H9 (cell line): ENCODE measurements at regions not wholly inside any gene's neighbourhood (a gene's known extent, or its start where the extent isn't known, plus 50 kb on each side); places are given as distances from the start of the nearest gene placed in this dataset.

Experiments used
- DNase-seq: peaks from one replicate; pipeline ENCODE4 v3.0.0-alpha.2; 2017
- H2AFZ ChIP-seq: one replicate; pipeline ENCODE4 v1.6.1; 2013; ENCODE audit warnings: mild to moderate bottlenecking, low read length, control low read depth, moderate library complexity
- H2AK5ac ChIP-seq: 2 replicates; pipeline ENCODE4 v1.6.1; 2013; ENCODE audit warnings: low read length, control low read depth, mixed read lengths; ENCODE audit not compliant: insufficient read length
- H2BK120ac ChIP-seq: one replicate; pipeline ENCODE4 v1.6.1; 2013; ENCODE audit warnings: low read depth, mild to moderate bottlenecking, low read length, control low read depth, inconsistent platforms; ENCODE audit not compliant: poor library complexity, severe bottlenecking
- H2BK12ac ChIP-seq: 2 replicates; pipeline ENCODE4 v1.6.1; 2013; ENCODE audit warnings: low read length, control low read depth, mixed read lengths, low read depth; ENCODE audit not compliant: insufficient read length
- H2BK15ac ChIP-seq: 2 replicates; pipeline ENCODE4 v1.6.1; 2013; ENCODE audit warnings: low read depth, low read length, control low read depth
- H2BK20ac ChIP-seq: one replicate; pipeline ENCODE4 v1.6.1; 2013; ENCODE audit warnings: low read depth, mild to moderate bottlenecking, low read length, control low read depth, inconsistent platforms; ENCODE audit not compliant: poor library complexity, severe bottlenecking
- H2BK5ac ChIP-seq: 2 replicates; pipeline ENCODE4 v1.6.1; 2013; ENCODE audit warnings: low read length, control low read depth, mixed read lengths; ENCODE audit not compliant: insufficient read length
- H3K14ac ChIP-seq: 2 replicates; pipeline ENCODE4 v1.6.1; 2013; ENCODE audit warnings: low read length, control low read depth; ENCODE audit not compliant: insufficient read depth
- H3K18ac ChIP-seq: 2 replicates; pipeline ENCODE4 v1.6.1; 2013; ENCODE audit warnings: low read depth, mild to moderate bottlenecking, mixed read lengths, low read length, control low read depth; ENCODE audit not compliant: insufficient read length
- H3K23ac ChIP-seq: 2 replicates; pipeline ENCODE4 v1.6.1; 2013; ENCODE audit warnings: low read length, control low read depth, mixed read lengths, low read depth; ENCODE audit not compliant: insufficient read length
- H3K23me2 ChIP-seq: 2 replicates; pipeline ENCODE4 v1.6.1; 2013; ENCODE audit warnings: low read depth, mild to moderate bottlenecking, mixed read lengths, low read length, control low read depth; ENCODE audit not compliant: insufficient read length, poor library complexity, severe bottlenecking
- H3K27ac ChIP-seq: 2 replicates; pipeline ENCODE4 v1.5.1; 2013; ENCODE audit warnings: low read length, control low read depth, mixed read lengths, low read depth; ENCODE audit not compliant: insufficient read length
- H3K27me3 ChIP-seq: 2 replicates; pipeline ENCODE4 v1.6.1; 2013; ENCODE audit warnings: low read length, control low read depth, inconsistent platforms; ENCODE audit not compliant: insufficient read depth
- H3K4ac ChIP-seq: 2 replicates; pipeline ENCODE4 v1.6.1; 2013; ENCODE audit warnings: low read depth, mild to moderate bottlenecking, control low read depth, inconsistent platforms, low read length, moderate library complexity
- H3K4me1 ChIP-seq: 2 replicates; pipeline ENCODE4 v1.6.1; 2013; ENCODE audit warnings: low read length, control low read depth, inconsistent platforms; ENCODE audit not compliant: insufficient read depth
- H3K4me2 ChIP-seq: 2 replicates; pipeline ENCODE4 v1.6.1; 2013; ENCODE audit warnings: low read length, control low read depth, mixed read lengths; ENCODE audit not compliant: insufficient read length, insufficient read depth
- H3K56ac ChIP-seq: 2 replicates; pipeline ENCODE4 v1.6.1; 2013; ENCODE audit warnings: low read depth, mild to moderate bottlenecking, mixed read lengths, low read length, control low read depth; ENCODE audit not compliant: insufficient read length
- H3K79me1 ChIP-seq: 2 replicates; pipeline ENCODE4 v1.6.1; 2013; ENCODE audit warnings: low read depth, mild to moderate bottlenecking, moderate library complexity, low read length, control low read depth, inconsistent platforms; ENCODE audit not compliant: insufficient read depth, poor library complexity, severe bottlenecking
- H3K79me2 ChIP-seq: 2 replicates; pipeline ENCODE4 v1.6.1; 2013; ENCODE audit warnings: low read length, control low read depth, inconsistent platforms; ENCODE audit not compliant: insufficient read depth
- H3K9ac ChIP-seq: 2 replicates; pipeline ENCODE4 v1.6.1; 2013; ENCODE audit warnings: low read length, control low read depth, mixed read lengths; ENCODE audit not compliant: insufficient read length; ENCODE audit errors: extremely low read depth
- H3K9me3 ChIP-seq: one replicate; pipeline ENCODE4 v1.6.1; 2013; ENCODE audit warnings: low read depth, low read length, inconsistent platforms; ENCODE audit not compliant: control insufficient read depth
- H3T11ph ChIP-seq: one replicate; pipeline ENCODE4 v1.6.1; 2013; ENCODE audit warnings: mild to moderate bottlenecking, low read length, control low read depth, inconsistent platforms
- H4K20me1 ChIP-seq: one replicate; pipeline ENCODE4 v1.6.1; 2013; ENCODE audit not compliant: control insufficient read depth, insufficient read length, insufficient read depth
- H4K5ac ChIP-seq: 2 replicates; pipeline ENCODE4 v1.6.1; 2013; ENCODE audit warnings: low read depth, mild to moderate bottlenecking, mixed read lengths, low read length, control low read depth; ENCODE audit not compliant: insufficient read length
- H4K8ac ChIP-seq: replicated peaks from 2 replicates; pipeline ENCODE4 v1.6.1; 2013; ENCODE audit warnings: low read length, control low read depth, mixed read lengths, low read depth; ENCODE audit not compliant: insufficient read length
- H4K91ac ChIP-seq: 2 replicates; pipeline ENCODE4 v1.6.1; 2013; ENCODE audit warnings: low read depth, mild to moderate bottlenecking, moderate library complexity, mixed read lengths, low read length, control low read depth; ENCODE audit not compliant: insufficient read length
- H3K27ac Mint-ChIP-seq, 3 experiments: 2 replicates in 2 of 3; 3 replicates in 1 of 3; pipeline ENCODE4 v1.8.0; 2020 to 2021; ENCODE audit warnings: mixed read lengths in 3 of 3, mild to moderate bottlenecking in 1 of 3, moderate library complexity in 1 of 3
- H3K27me3 Mint-ChIP-seq: 2 replicates; pipeline ENCODE4 v1.8.0; 2021; ENCODE audit warnings: low read depth, mild to moderate bottlenecking, moderate library complexity, mixed read lengths
- H3K36me3 Mint-ChIP-seq, 3 experiments: 2 replicates in 2 of 3; 3 replicates in 1 of 3; pipeline ENCODE4 v1.8.0; 2020 to 2021; ENCODE audit warnings: low read depth in 3 of 3, mixed read lengths in 3 of 3; ENCODE audit not compliant: insufficient read depth in 1 of 3
- H3K4me1 Mint-ChIP-seq, 2 experiments: 2 replicates each; pipeline ENCODE4 v1.8.0; 2020; ENCODE audit warnings: mixed read lengths in 2 of 2
- H3K4me3 Mint-ChIP-seq, 2 experiments: 2 replicates in 1 of 2; 3 replicates in 1 of 2; pipeline ENCODE4 v1.8.0; 2020 to 2021; ENCODE audit warnings: mild to moderate bottlenecking in 2 of 2, mixed read lengths in 2 of 2, moderate library complexity in 1 of 2
- H3K9me3 Mint-ChIP-seq, 2 experiments: 2 replicates in 1 of 2; 3 replicates in 1 of 2; pipeline ENCODE4 v1.8.0; 2020; ENCODE audit warnings: mild to moderate bottlenecking in 2 of 2, mixed read lengths in 2 of 2, moderate library complexity in 1 of 2
- WGBS: extraction: QIAGEN DNeasy Blood & Tissue Kit; methylation state at CpG from one replicate; pipeline ENCODE4 v1.1.7; 2013; ENCODE audit warnings: missing lambda C conversion rate, low lambda C conversion rate, mixed read lengths; ENCODE audit not compliant: insufficient read length; ENCODE audit errors: extremely low coverage; 5-methylcytosine and 5-hydroxymethylcytosine counted together
- TF ChIP-seq, protein P1 (sequence below): fragments of 200-600 bp; sonication (generic); conservative IDR thresholded peaks from 3 replicates; pipeline ENCODE4 v1.8.0; 2021; ENCODE audit warnings: antibody characterized with exemption, mild to moderate bottlenecking

GRCh38 chr7:119685906-119686305 is 587.1 kb upstream of the KCND2 start:
- Mint-ChIP-seq H3K27me3 (no peaks in the 10 kb centered on the region), H3K4me1 (no peaks in the 10 kb centered on the region), H3K36me3 (no peaks in the 10 kb centered on the region), H3K9me3 (no peaks in the 10 kb centered on the region), H3K4me3 (no peak overlapping the region), H3K27ac (no peak overlapping the region)
- Histone ChIP-seq H3K23me2 (no peaks in the 10 kb centered on the region), H2BK120ac (no peak overlapping the region), H3K79me2 (no peaks in the 10 kb centered on the region), H3K4me2 (no peak overlapping the region), H2BK12ac (no peak overlapping the region), H2BK15ac (no peak overlapping the region), H3T11ph (no peak overlapping the region), H3K23ac (no peak overlapping the region), H3K18ac (no peak overlapping the region), H3K79me1 (no peaks in the 10 kb centered on the region), H3K56ac (no peak overlapping the region), H2BK20ac (no peak overlapping the region), H4K8ac (no peak overlapping the region), H4K91ac (no peak overlapping the region), H2AFZ (no peak overlapping the region), H3K4me1 (no peaks in the 10 kb centered on the region), H2BK5ac (no peak overlapping the region), H3K14ac (no peak overlapping the region), H3K27ac (no peak overlapping the region), H2AK5ac (no peak overlapping the region), H4K20me1 (no peaks in the 10 kb centered on the region), H3K9ac (no peak overlapping the region), H3K27me3 (no peaks in the 10 kb centered on the region), H3K9me3 (no peaks in the 10 kb centered on the region), H3K4ac (no peak overlapping the region), H4K5ac (no peak overlapping the region)
- no peak for DNase-seq
- TF ChIP-seq, protein P1, sequence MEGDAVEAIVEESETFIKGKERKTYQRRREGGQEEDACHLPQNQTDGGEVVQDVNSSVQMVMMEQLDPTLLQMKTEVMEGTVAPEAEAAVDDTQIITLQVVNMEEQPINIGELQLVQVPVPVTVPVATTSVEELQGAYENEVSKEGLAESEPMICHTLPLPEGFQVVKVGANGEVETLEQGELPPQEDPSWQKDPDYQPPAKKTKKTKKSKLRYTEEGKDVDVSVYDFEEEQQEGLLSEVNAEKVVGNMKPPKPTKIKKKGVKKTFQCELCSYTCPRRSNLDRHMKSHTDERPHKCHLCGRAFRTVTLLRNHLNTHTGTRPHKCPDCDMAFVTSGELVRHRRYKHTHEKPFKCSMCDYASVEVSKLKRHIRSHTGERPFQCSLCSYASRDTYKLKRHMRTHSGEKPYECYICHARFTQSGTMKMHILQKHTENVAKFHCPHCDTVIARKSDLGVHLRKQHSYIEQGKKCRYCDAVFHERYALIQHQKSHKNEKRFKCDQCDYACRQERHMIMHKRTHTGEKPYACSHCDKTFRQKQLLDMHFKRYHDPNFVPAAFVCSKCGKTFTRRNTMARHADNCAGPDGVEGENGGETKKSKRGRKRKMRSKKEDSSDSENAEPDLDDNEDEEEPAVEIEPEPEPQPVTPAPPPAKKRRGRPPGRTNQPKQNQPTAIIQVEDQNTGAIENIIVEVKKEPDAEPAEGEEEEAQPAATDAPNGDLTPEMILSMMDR: no peak
- WGBS: no CpG with 5 or more reads among the region's 2 CpGs
